ENCODE measurements at regions not wholly inside any gene's neighbourhood (a gene's known extent, or its start where the extent isn't known, plus 50 kb on each side); places are given as distances from the start of the nearest gene placed in this dataset.

- TF ChIP-seq FOXS1 (CRISPR knock-in tag; IDR thresholded peaks at IDR 0.05) (no peak), CBX8 (IDR thresholded peaks at IDR 0.05) (no peak), KDM5A (IDR thresholded peaks at IDR 0.05) (no peak), REST (IDR thresholded peaks at IDR 0.05) (no peak), TFCP2L1 (CRISPR knock-in tag; IDR thresholded peaks at IDR 0.05) (no peak), ATOH8 (CRISPR knock-in tag; IDR thresholded peaks at IDR 0.05; ENCODE audit: low read depth) (no peak), GATA3 (IDR thresholded peaks at IDR 0.05; ENCODE audit: borderline replicate concordance) (no peak), ZSCAN20 (CRISPR knock-in tag; IDR thresholded peaks at IDR 0.05) (no peak)
- Histone ChIP-seq H3K4me3 (no peak overlapping the region), H3K4me1 (no peaks in the 10 kb centered on the region), H3K4me2 (no peak overlapping the region), H3K9me3 (0 out of 3 replicates have a peak, but pooled peaks cover 4% of the 10 kb centered on the region), H3K27ac (no peak overlapping the region)
- ChIA-PET POLR2A (no interaction called here), CTCF (no interaction called here)
- no peak for FAIRE-seq
- DNase-seq (ENCODE audit: low read depth in 1 of 2, low spot score in 1 of 2): no peak
- WGBS (ENCODE audit: missing lambda C conversion rate): 12% methylated on average over 2 of the region's 2 CpGs
- no peak for ATAC-seq
Measured at GRCh38 chr9:12133416-12133815, 559.8 kb upstream of the TYRP1 start.

- no peak overlapping the region for H3K4me3 ChIP-seq
- no peak for ATAC-seq
- TF ChIP-seq RFX5 (IDR thresholded peaks at IDR 0.05) (no peak), HDAC2 (IDR thresholded peaks at IDR 0.05) (no peak), ZFP36 (IDR thresholded peaks at IDR 0.05; ENCODE audit: borderline replicate concordance, partially characterized antibody) (peak; percentile 54), FOSB (CRISPR knock-in tag; IDR thresholded peaks at IDR 0.05) (no peak)
- no peak overlapping the region for H3K27ac ChIP-seq
- under 1% methylated on average over 2 of the region's 2 CpGs for WGBS (ENCODE audit: missing lambda C conversion rate)
- H3K9me3 ChIP-seq: peaks cover 8% of the 10 kb centered on the region; the same call in 1 of the 3 replicates
- ChIA-PET POLR2A (no interaction called here), CTCF (no interaction called here)
- DNase-seq (ENCODE audit: low read depth in 1 of 2, low spot score in 1 of 2): no peak
- H3K4me1 ChIP-seq: no peaks in the 10 kb centered on the region
- no peak overlapping the region for H3K4me2 ChIP-seq
- FAIRE-seq: no peak
Measured at GRCh38 chr9:12141422-12141821, 551.8 kb upstream of the TYRP1 start.

- ChIA-PET POLR2A (no interaction called here), CTCF (no interaction called here)
- no peak for TF ChIP-seq PHF8 (IDR thresholded peaks at IDR 0.05; ENCODE audit: borderline replicate concordance, low read depth)
- TF ChIP-seq USF2 (IDR thresholded peaks at IDR 0.05): no peak
- no peak for TF ChIP-seq ZFP36 (IDR thresholded peaks at IDR 0.05; ENCODE audit: borderline replicate concordance, partially characterized antibody)
- TF ChIP-seq CBX2 (IDR thresholded peaks at IDR 0.05; ENCODE audit: borderline replicate concordance, low read depth): no peak
- no peak for TF ChIP-seq FOSB (CRISPR knock-in tag; IDR thresholded peaks at IDR 0.05)
- TF ChIP-seq HES2 (IDR thresholded peaks at IDR 0.05): no peak
- no peak for TF ChIP-seq GATA3 (IDR thresholded peaks at IDR 0.05; ENCODE audit: borderline replicate concordance)
- TF ChIP-seq PBX3 (IDR thresholded peaks at IDR 0.05): no peak
- no peak for TF ChIP-seq HOXB13 (CRISPR knock-in tag; IDR thresholded peaks at IDR 0.05; ENCODE audit: low read depth)
- TF ChIP-seq JUN (IDR thresholded peaks at IDR 0.05): no peak
- TF ChIP-seq MAX (IDR thresholded peaks at IDR 0.05): no peak
- TF ChIP-seq BHLHE40 (IDR thresholded peaks at IDR 0.05; ENCODE audit: low read depth, low read length): no peak
- TF ChIP-seq NR3C1 (IDR thresholded peaks at IDR 0.05): no peak
- TF ChIP-seq KDM1A (IDR thresholded peaks at IDR 0.05; ENCODE audit: low read depth): no peak
- TF ChIP-seq RFX5 (IDR thresholded peaks at IDR 0.05): no peak
- no peak for TF ChIP-seq ZSCAN20 (CRISPR knock-in tag; IDR thresholded peaks at IDR 0.05)
- no peak for TF ChIP-seq NPAS2 (CRISPR knock-in tag; IDR thresholded peaks at IDR 0.05; ENCODE audit: borderline replicate concordance)
- TF ChIP-seq RNF2 (IDR thresholded peaks at IDR 0.05; ENCODE audit: borderline replicate concordance, low read depth): no peak
- no peak for TF ChIP-seq ESRRA (IDR thresholded peaks at IDR 0.05; ENCODE audit: borderline replicate concordance, low read length)
- Histone ChIP-seq H3K4me2 (no peak overlapping the region), H3K4me1 (no peaks in the 10 kb centered on the region), H3K4me3 (no peak overlapping the region), H3K27ac (no peak overlapping the region), H3K9me3 (no peaks in the 10 kb centered on the region)
- DNase-seq (ENCODE audit: low read depth in 1 of 2, low spot score in 1 of 2) (no peak), FAIRE-seq (no peak), ATAC-seq (no peak)
- WGBS (ENCODE audit: missing lambda C conversion rate): 1% methylated on average over 4 of the region's 4 CpGs
Measured at GRCh38 chr9:12155401-12156134, 537.6 kb upstream of the TYRP1 start.

Measured in A549 (cell line).